Neural cell (in vitro differentiated cells): ENCODE measurements at regions not wholly inside any gene's neighbourhood (a gene's known extent, or its start where the extent isn't known, plus 50 kb on each side); places are given as distances from the start of the nearest gene placed in this dataset.

Source experiments
- H2AFZ ChIP-seq: fragments of 200-600, 300-800 bp; sonication (generic), shearing (Covaris generic); 2 replicates; pipeline ENCODE4 v1.6.0; 2014; ENCODE audit warnings: low read depth, mild to moderate bottlenecking, antibody characterized with exemption, low read length, moderate library complexity
- H3F3A ChIP-seq: fragments of 200-600 bp; shearing (Covaris generic); 2 replicates; pipeline ENCODE4 v1.6.1; 2016; ENCODE audit warnings: mild to moderate bottlenecking, moderate library complexity, mixed read lengths, antibody characterized with exemption, low read length; ENCODE audit not compliant: insufficient read depth, poor library complexity, severe bottlenecking
- H3K27ac ChIP-seq: fragments of 200-600, 300-800 bp; sonication (generic), shearing (Covaris generic); 2 replicates; pipeline ENCODE4 v1.5.1; 2014; ENCODE audit warnings: mild to moderate bottlenecking, low read length, moderate library complexity
- H3K27me3 ChIP-seq: fragments of 300-800, 200-600 bp; sonication (generic), shearing (Covaris generic); 2 replicates; pipeline ENCODE4 v1.6.0; 2014; ENCODE audit warnings: mild to moderate bottlenecking, low read depth, low read length, moderate library complexity; ENCODE audit not compliant: insufficient read depth
- H3K36me3 ChIP-seq: fragments of 300-800, 200-600 bp; sonication (generic), shearing (Covaris generic); 2 replicates; pipeline ENCODE4 v1.5.1; 2014; ENCODE audit warnings: mild to moderate bottlenecking, antibody characterized with exemption, low read length, moderate library complexity; ENCODE audit not compliant: insufficient read depth
- H3K4me2 ChIP-seq: fragments of 300-800, 200-600 bp; sonication (generic), shearing (Covaris generic); 2 replicates; pipeline ENCODE4 v1.6.0; 2014; ENCODE audit warnings: mild to moderate bottlenecking, low read length
- H3K4me3 ChIP-seq: fragments of 300-800, 200-600 bp; sonication (generic), shearing (Covaris generic); 2 replicates; pipeline ENCODE4 v1.5.1; 2014; ENCODE audit warnings: mild to moderate bottlenecking, low read length, moderate library complexity
- H3K79me2 ChIP-seq: fragments of 200-600 bp; shearing (Covaris generic); replicated peaks from 2 replicates; pipeline ENCODE4 v1.6.0; 2014; ENCODE audit warnings: mild to moderate bottlenecking, low read length, moderate library complexity; ENCODE audit not compliant: insufficient read depth
- H3K9ac ChIP-seq: fragments of 300-800, 200-600 bp; sonication (generic), shearing (Covaris generic); 2 replicates; pipeline ENCODE4 v1.6.1; 2016; ENCODE audit warnings: mild to moderate bottlenecking, low read length, mixed read lengths
- H3K9me2 ChIP-seq: fragments of 200-600 bp; shearing (Covaris generic); 2 replicates; pipeline ENCODE4 v1.6.1; 2016; ENCODE audit warnings: mild to moderate bottlenecking, low read length, mixed read lengths; ENCODE audit not compliant: insufficient read depth
- H3K9me3 ChIP-seq: fragments of 200-600, 300-800 bp; sonication (generic), shearing (Covaris generic); 2 replicates; pipeline ENCODE4 v1.6.1; 2016; ENCODE audit warnings: mild to moderate bottlenecking, mixed run types, low read length, moderate library complexity, mixed read lengths
- H4K20me1 ChIP-seq: fragments of 200-600 bp; shearing (Covaris generic); 2 replicates; pipeline ENCODE4 v1.6.1; 2016; ENCODE audit warnings: mild to moderate bottlenecking, mixed run types; ENCODE audit not compliant: insufficient read depth
- CTCF ChIP-seq: fragments of 450-650 bp; IDR thresholded peaks from 2 replicates; pipeline ENCODE4 v1.5.1; 2014; ENCODE audit warnings: antibody characterized with exemption, mild to moderate bottlenecking, moderate library complexity; ENCODE audit not compliant: poor library complexity, severe bottlenecking
- EP300 ChIP-seq: fragments of 450-650 bp; conservative IDR thresholded peaks from 2 replicates; pipeline ENCODE4 v1.6.1; 2014; ENCODE audit warnings: antibody characterized with exemption, mild to moderate bottlenecking, moderate library complexity; ENCODE audit not compliant: poor library complexity, severe bottlenecking
- EZH2 ChIP-seq: fragments of 200-600, 300-800 bp; shearing (Covaris generic), sonication (generic); IDR thresholded peaks from 2 replicates; pipeline ENCODE4 v1.6.1; 2014; ENCODE audit warnings: antibody characterized with exemption, low read length, borderline replicate concordance, mild to moderate bottlenecking; ENCODE audit not compliant: insufficient read depth, poor library complexity, severe bottlenecking
- MXI1 ChIP-seq: fragments of 450-650 bp; conservative IDR thresholded peaks from 2 replicates; pipeline ENCODE4 v1.6.1; 2014; ENCODE audit warnings: antibody characterized with exemption, mild to moderate bottlenecking; ENCODE audit not compliant: poor library complexity, severe bottlenecking
- POLR2AphosphoS5 ChIP-seq: IDR thresholded peaks from 2 replicates; pipeline ENCODE4 v1.6.1; 2012
- RAD21 ChIP-seq: fragments of 450-650 bp; conservative IDR thresholded peaks from 2 replicates; pipeline ENCODE4 v1.6.1; 2014; ENCODE audit warnings: antibody characterized with exemption, mild to moderate bottlenecking, moderate library complexity
- REST ChIP-seq: IDR thresholded peaks from 2 replicates; pipeline ENCODE4 v1.6.1; 2012; ENCODE audit warnings: borderline replicate concordance
- SMC3 ChIP-seq: fragments of 450-650 bp; conservative IDR thresholded peaks from 2 replicates; pipeline ENCODE4 v1.6.1; 2014; ENCODE audit warnings: antibody characterized with exemption, mild to moderate bottlenecking, moderate library complexity; ENCODE audit not compliant: poor library complexity
- TAF1 ChIP-seq: IDR thresholded peaks from 2 replicates; pipeline ENCODE4 v1.6.1; 2012; ENCODE audit warnings: low read depth

DNA sequence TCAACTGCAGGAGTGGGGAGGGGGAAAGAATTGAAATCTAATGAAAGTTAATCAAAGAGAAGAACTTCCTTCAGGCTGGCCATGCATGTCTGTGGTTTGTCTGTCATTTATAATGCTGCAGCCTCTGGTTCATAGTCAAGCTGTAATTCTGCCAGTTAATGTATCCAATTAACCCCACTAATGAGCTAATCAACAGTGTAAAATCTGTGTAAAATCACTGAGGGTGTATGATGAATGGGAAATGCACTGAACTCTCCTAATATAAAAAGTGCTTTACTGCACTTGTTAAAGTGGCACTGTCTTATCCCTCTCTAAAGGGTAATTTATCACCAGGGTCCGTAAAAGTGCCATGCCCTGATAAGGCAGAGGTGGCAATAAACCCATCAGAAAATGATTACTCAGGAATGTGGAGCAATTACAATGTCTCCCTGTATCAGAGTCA, 798.1 kb downstream of the PDHA2 start:
- Histone ChIP-seq H3K79me2 (no peaks in the 10 kb centered on the region), H3K4me2 (no peak overlapping the region), H3K27ac (no peak overlapping the region), H4K20me1 (no peaks in the 10 kb centered on the region), H3F3A (no peaks in the 10 kb centered on the region), H3K4me3 (no peak overlapping the region), H3K9me2 (no peaks in the 10 kb centered on the region), H2AFZ (no peak overlapping the region), H3K9me3 (no peaks in the 10 kb centered on the region), H3K9ac (no peak overlapping the region), H3K27me3 (no peaks in the 10 kb centered on the region), H3K36me3 (no peaks in the 10 kb centered on the region)
- TF ChIP-seq REST (no peak), SMC3 (no peak), CTCF (no peak), POLR2AphosphoS5 (no peak), RAD21 (no peak)

DNA sequence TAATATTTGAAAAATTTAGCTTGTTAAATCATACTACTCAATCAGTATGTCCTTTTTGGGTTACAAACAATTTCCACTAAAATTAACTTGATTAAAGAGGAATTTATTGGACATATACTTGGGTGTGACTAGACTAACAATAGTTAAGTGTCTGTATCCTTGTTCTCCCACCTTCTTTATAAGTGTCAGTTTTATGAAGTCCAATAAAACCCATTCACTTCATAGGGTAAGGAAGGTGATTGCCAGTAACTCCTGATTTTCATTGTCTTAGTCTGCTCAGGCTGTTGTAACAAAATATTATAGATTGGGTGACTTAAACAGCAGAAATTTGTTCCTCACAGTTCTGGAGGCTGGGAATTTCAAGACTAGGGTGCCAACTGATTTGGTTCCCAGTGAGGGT, 800.0 kb downstream of the PDHA2 start:
- Histone ChIP-seq H3K9me2 (no peaks in the 10 kb centered on the region), H3K9me3 (no peaks in the 10 kb centered on the region), H3K27ac (no peak overlapping the region), H3F3A (no peaks in the 10 kb centered on the region), H3K36me3 (no peaks in the 10 kb centered on the region), H4K20me1 (no peaks in the 10 kb centered on the region), H3K27me3 (no peaks in the 10 kb centered on the region), H3K4me3 (no peak overlapping the region), H3K9ac (no peak overlapping the region), H3K4me2 (no peak overlapping the region), H3K79me2 (no peaks in the 10 kb centered on the region), H2AFZ (no peak overlapping the region)
- TF ChIP-seq TAF1 (no peak), SMC3 (no peak), RAD21 (no peak), MXI1 (no peak), POLR2AphosphoS5 (no peak), CTCF (no peak), EP300 (no peak), EZH2 (no peak), REST (no peak)
